A549 (cell line): ENCODE measurements at regions not wholly inside any gene's neighbourhood (a gene's known extent, or its start where the extent isn't known, plus 50 kb on each side); places are given as distances from the start of the nearest gene placed in this dataset.
"Not testable (repeated sequence)": the region's sequence is repeated elsewhere in the genome, so short reads cannot be mapped to it uniquely, and the experiment has no call there.

Source experiments
- ATAC-seq, 2 experiments: fragments of 200-7000 bp in 1 of 2; fragments of >200 bp in 1 of 2; cut with Nextera tagmentation in 1 of 2; cut with Tn5 transposase in 1 of 2; 3 replicates each; pipeline versions ENCODE4 v1.8.0 to v1.9.1; 2018 to 2020; ENCODE audit warnings: mild to moderate bottlenecking in 1 of 2, moderate library complexity in 1 of 2
- CTCF ChIA-PET: fragments of 300-600 bp; sonication (Branson Sonifier 250); formaldehyde crosslinking; extraction: SDS; loops from one replicate; lab custom pipeline; 2021; ENCODE audit warnings: antibody characterized with exemption, inconsistent platforms; lab: Yijun Ruan, JAX
- POLR2A ChIA-PET: fragments of 350-600 bp; formaldehyde crosslinking; extraction: SDS; loops from one replicate; lab custom pipeline; 2021; ENCODE audit warnings: antibody characterized with exemption, inconsistent platforms; lab: Yijun Ruan, JAX
- DNase-seq, 2 experiments: peaks; one replicate each; pipeline versions ENCODE4 v3.0.0 to v3.0.0-alpha.2; 2011 to 2016; ENCODE audit warnings: low read depth in 1 of 2, low spot score in 1 of 2
- FAIRE-seq: peaks from 2 replicates; lab custom pipeline; 2011; peaks lifted over from hg19 to GRCh38; lab: Jason Lieb, UNC
- H3K27ac ChIP-seq, 2 experiments: fragments of >200 bp; sonication (Bioruptor Twin); formaldehyde crosslinking; 3 replicates each; pipeline ENCODE4 v1.5.1; 2016 to 2017
- H3K4me1 ChIP-seq: fragments of >200 bp; sonication (Bioruptor Twin); formaldehyde crosslinking; 3 replicates; pipeline ENCODE4 v1.6.1; 2016
- H3K4me2 ChIP-seq: fragments of >200 bp; sonication (Bioruptor Twin); formaldehyde crosslinking; 3 replicates; pipeline ENCODE4 v1.6.1; 2016
- H3K4me3 ChIP-seq: fragments of >200 bp; sonication (Bioruptor Twin); formaldehyde crosslinking; 3 replicates; pipeline ENCODE4 v1.5.1; 2016
- H3K9me3 ChIP-seq: fragments of >200 bp; sonication (Bioruptor Twin); formaldehyde crosslinking; 3 replicates; pipeline ENCODE4 v1.6.1; 2016
- BCL3 ChIP-seq: fragments of >200 bp; sonication (Bioruptor Twin); formaldehyde crosslinking; IDR thresholded peaks from 3 replicates; pipeline ENCODE4 v1.6.1; 2016
- CHD4 ChIP-seq: fragments of 200-600 bp; sonication (generic); IDR thresholded peaks from 2 replicates; pipeline ENCODE4 v1.6.1; 2016; ENCODE audit warnings: antibody characterized with exemption, mild to moderate bottlenecking, borderline replicate concordance
- E2F6 ChIP-seq: IDR thresholded peaks from 2 replicates; pipeline ENCODE4 v1.6.1; 2012; ENCODE audit warnings: low read depth, borderline replicate concordance
- EHMT2 ChIP-seq: fragments of 200-600 bp; sonication (generic); IDR thresholded peaks from 2 replicates; pipeline ENCODE4 v1.6.1; 2016; ENCODE audit warnings: antibody characterized with exemption, low read depth, mild to moderate bottlenecking, moderate library complexity
- ELK1 ChIP-seq: fragments of 150-350 bp; IDR thresholded peaks from 2 replicates; pipeline ENCODE4 v1.6.1; 2014; ENCODE audit warnings: low read depth, mild to moderate bottlenecking, low read length
- HOXB5 ChIP-seq: fragments of 250-450 bp; sonication (Bioruptor Pico); IDR thresholded peaks from 2 replicates; pipeline ENCODE4 v1.5.0; 2020; ENCODE audit warnings: mild to moderate bottlenecking, moderate library complexity
- KDM1A ChIP-seq: fragments of 200-600 bp; sonication (generic); IDR thresholded peaks from 2 replicates; pipeline ENCODE4 v1.6.1; 2016; ENCODE audit warnings: low read depth, mild to moderate bottlenecking
- MAFK ChIP-seq: fragments of 450-650 bp; IDR thresholded peaks from 2 replicates; pipeline ENCODE4 v1.6.1; 2014; ENCODE audit not compliant: partially characterized antibody
- POLR2A ChIP-seq: IDR thresholded peaks from 2 replicates; pipeline ENCODE4 v1.6.1; 2012; ENCODE audit warnings: mild to moderate bottlenecking, low read length
- RARB ChIP-seq: fragments of 250-450 bp; sonication (Bioruptor Pico); IDR thresholded peaks from 2 replicates; pipeline ENCODE4 v1.8.0; 2021; ENCODE audit warnings: mild to moderate bottlenecking, moderate library complexity
- RCOR1 ChIP-seq: fragments of 150-350 bp; IDR thresholded peaks from 2 replicates; pipeline ENCODE4 v1.6.1; 2014; ENCODE audit warnings: antibody characterized with exemption, low read length, low read depth
- RNF2 ChIP-seq: fragments of 200-600 bp; sonication (generic); IDR thresholded peaks from 2 replicates; pipeline ENCODE4 v1.6.1; 2016; ENCODE audit warnings: low read depth, mild to moderate bottlenecking, antibody characterized with exemption, moderate library complexity, borderline replicate concordance
- SMC3 ChIP-seq: fragments of >200 bp; sonication (Bioruptor Twin); formaldehyde crosslinking; IDR thresholded peaks from 3 replicates; pipeline ENCODE4 v1.6.1; 2018; ENCODE audit warnings: inconsistent platforms
- ZFP36 ChIP-seq: fragments of 450-650 bp; IDR thresholded peaks from 2 replicates; pipeline ENCODE4 v1.6.1; 2014; ENCODE audit warnings: borderline replicate concordance; ENCODE audit not compliant: partially characterized antibody
- ZNF302 ChIP-seq: fragments of 250-450 bp; sonication (Bioruptor Pico); IDR thresholded peaks from 2 replicates; pipeline ENCODE4 v1.9.0; 2021; ENCODE audit warnings: inconsistent platforms, mild to moderate bottlenecking, moderate library complexity
- WGBS: methylation state at CpG from one replicate; pipeline ENCODE4 v1.1.6; 2017; ENCODE audit errors: missing lambda C conversion rate; 5-methylcytosine and 5-hydroxymethylcytosine counted together
- TF ChIP-seq, protein P1 (sequence below): IDR thresholded peaks from 2 replicates; pipeline ENCODE4 v1.6.1; 2012
- TF ChIP-seq, protein P2 (sequence below): IDR thresholded peaks from 2 replicates; pipeline ENCODE4 v1.6.1; 2012

- no peak for TF ChIP-seq RCOR1
- TF ChIP-seq RNF2 = no peak
- TF ChIP-seq KDM1A = no peak
- no peak for TF ChIP-seq POLR2A
- TF ChIP-seq E2F6 = no peak
- TF ChIP-seq BCL3 = no peak
- TF ChIP-seq CHD4 = no peak
- no peak for TF ChIP-seq RARB (CRISPR knock-in tag)
- TF ChIP-seq SMC3 = no peak
- TF ChIP-seq, protein P1, sequence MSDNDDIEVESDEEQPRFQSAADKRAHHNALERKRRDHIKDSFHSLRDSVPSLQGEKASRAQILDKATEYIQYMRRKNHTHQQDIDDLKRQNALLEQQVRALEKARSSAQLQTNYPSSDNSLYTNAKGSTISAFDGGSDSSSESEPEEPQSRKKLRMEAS = no peak
- TF ChIP-seq MAFK = no peak
- TF ChIP-seq ZNF302 = no peak
- TF ChIP-seq EHMT2 = no peak
- no peak for TF ChIP-seq HOXB5 (CRISPR knock-in tag)
- TF ChIP-seq ELK1 = no peak
- TF ChIP-seq, all 56 proteins: peak for 0
- FAIRE-seq (no peak), ATAC-seq (no peak), DNase-seq (no peak)
- Histone ChIP-seq H3K4me2 (no peak overlapping the region), H3K27ac (no peak overlapping the region), H3K4me3 (no peak overlapping the region), H3K4me1 (peaks cover 21% of the 10 kb centered on the region), H3K9me3 (peaks cover 11% of the 10 kb centered on the region)
- ChIA-PET CTCF (no interaction called here), POLR2A (no interaction called here)
These were observed 59.3 kb upstream of the COL5A2 start for GRCh38 chr2:189238903-189239302.

DNA sequence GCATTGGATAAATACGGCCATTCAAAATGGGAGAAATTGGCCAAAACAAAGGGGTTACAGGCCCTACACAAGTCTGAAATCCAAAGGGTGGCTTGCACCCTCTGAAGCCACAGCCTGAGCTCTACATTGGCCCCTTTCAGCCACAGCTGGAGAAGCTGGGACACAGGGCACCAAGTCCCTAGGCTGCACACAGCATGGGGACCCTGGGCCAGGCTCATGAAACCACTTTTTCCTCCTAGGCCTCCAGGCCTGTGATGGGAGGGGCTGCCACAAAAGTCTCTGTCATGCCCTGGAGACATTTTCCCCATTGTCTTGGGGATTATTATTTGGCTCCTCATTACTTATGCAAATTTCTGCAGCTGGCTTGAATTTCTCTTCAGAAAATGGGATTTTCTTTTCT, 64.3 kb upstream of the COL5A2 start:
- not testable (repeated sequence) for H3K4me2 ChIP-seq, H3K27ac ChIP-seq, ATAC-seq, H3K4me1 ChIP-seq, FAIRE-seq
- H3K9me3 ChIP-seq = peaks cover 13% of the 10 kb centered on the region
- TF ChIP-seq ZFP36 = peak; percentile 77
- TF ChIP-seq, all 56 proteins: peak for 1; not testable (repeated sequence) for 55
- WGBS = 69% methylated on average over 1 of the region's 1 CpG
- POLR2A ChIA-PET, H3K4me3 ChIP-seq, DNase-seq, CTCF ChIA-PET: not testable (repeated sequence)

DNA sequence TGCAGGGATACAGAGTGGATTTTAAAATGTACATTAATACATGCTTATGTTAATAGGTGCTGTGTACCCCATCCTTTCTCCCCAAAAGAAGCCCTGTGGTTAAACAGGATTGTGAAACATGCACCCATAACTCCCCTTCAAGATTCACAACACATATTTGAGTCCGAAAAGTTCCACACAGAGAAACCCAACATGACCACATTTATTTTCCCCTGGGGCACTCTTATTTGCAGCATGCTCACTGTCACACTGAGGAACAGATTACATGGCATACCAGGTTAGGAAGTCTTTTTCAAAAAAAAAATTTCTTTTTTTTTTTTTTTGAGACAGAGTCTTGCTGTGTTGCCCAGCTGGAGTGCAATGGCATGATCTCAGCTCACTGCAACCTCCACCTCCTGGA, 67.7 kb upstream of the COL5A2 start:
- FAIRE-seq (no peak), DNase-seq (no peak), ATAC-seq (no peak)
- Histone ChIP-seq H3K4me3 (no peak overlapping the region), H3K4me2 (no peak overlapping the region), H3K9me3 (peaks cover 12% of the 10 kb centered on the region), H3K4me1 (peaks cover 24% of the 10 kb centered on the region; the same call in 1 of the 3 replicates), H3K27ac (peak overlapping the region in 1 of 2 experiments; percentile 40; a peak in 1 of 6 replicates)
- TF ChIP-seq KDM1A (no peak), HOXB5 (CRISPR knock-in tag) (no peak), POLR2A (no peak)
- TF ChIP-seq, protein P2, sequence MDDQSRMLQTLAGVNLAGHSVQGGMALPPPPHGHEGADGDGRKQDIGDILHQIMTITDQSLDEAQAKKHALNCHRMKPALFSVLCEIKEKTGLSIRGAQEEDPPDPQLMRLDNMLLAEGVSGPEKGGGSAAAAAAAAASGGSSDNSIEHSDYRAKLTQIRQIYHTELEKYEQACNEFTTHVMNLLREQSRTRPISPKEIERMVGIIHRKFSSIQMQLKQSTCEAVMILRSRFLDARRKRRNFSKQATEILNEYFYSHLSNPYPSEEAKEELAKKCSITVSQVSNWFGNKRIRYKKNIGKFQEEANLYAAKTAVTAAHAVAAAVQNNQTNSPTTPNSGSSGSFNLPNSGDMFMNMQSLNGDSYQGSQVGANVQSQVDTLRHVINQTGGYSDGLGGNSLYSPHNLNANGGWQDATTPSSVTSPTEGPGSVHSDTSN = no peak
- CTCF ChIA-PET = interaction anchor here (1.1 to 1.2 kb wide), 2 partner anchors 27 to 41 kb away, joined by 3 to 4 read pairs; no protein-coding TSS in a partner anchor
- POLR2A ChIA-PET = no interaction called here
- 95% methylated on average over 1 of the region's 1 CpG for WGBS
